T-cell (primary cell): ENCODE measurements at regions not wholly inside any gene's neighbourhood (a gene's known extent, or its start where the extent isn't known, plus 50 kb on each side); places are given as distances from the start of the nearest gene placed in this dataset.

Experiments used
- ATAC-seq, 4 experiments: fragments of 200-7000 bp in 3 of 4; fragments of 150-1000 bp in 1 of 4; cut with Tn5 transposase; replicated peaks in 1 of 4; 1 replicate in 3 of 4; 2 replicates in 1 of 4; pipeline ENCODE4 v1.10.0; 2021; ENCODE audit warnings: moderate library complexity in 3 of 4, mild to moderate bottlenecking in 2 of 4, moderate number of reproducible peaks in 1 of 4
- CTCF ChIA-PET, 2 donors: fragments of 300-600 bp; sonication (Branson Sonifier 250); formaldehyde crosslinking; loops; one replicate each; lab custom pipeline; 2022; ENCODE audit warnings: antibody characterized with exemption in 2 of 2; lab: Charles Lee
- POLR2A ChIA-PET, 2 donors: fragments of 300-600 bp; sonication (Branson Sonifier 250); formaldehyde crosslinking; loops; one replicate each; lab custom pipeline; 2022; ENCODE audit warnings: antibody characterized with exemption in 2 of 2; lab: Charles Lee
- DNase-seq, 35 experiments: peaks; one replicate each; pipeline versions ENCODE4 v3.0.0 to v3.0.0-alpha.2; 2013 to 2023
- H3K27ac ChIP-seq: one replicate; pipeline ENCODE4 v1.5.1; 2013; ENCODE audit warnings: low read length
- H3K27me3 ChIP-seq, 2 experiments: replicated peaks in 1 of 2; 1 replicate in 1 of 2; 2 replicates in 1 of 2; pipeline versions ENCODE4 v1.6.1 to v1.7.0; 2013; ENCODE audit warnings: low read length in 1 of 2, mixed read lengths in 1 of 2; ENCODE audit not compliant: control insufficient read depth in 2 of 2, insufficient read depth in 2 of 2; ENCODE audit errors: extremely low read depth in 1 of 2
- H3K36me3 ChIP-seq, 2 donors: 1 replicate in 1 of 2; 2 replicates in 1 of 2; pipeline versions ENCODE4 v1.6.1 to v1.7.0; 2013; ENCODE audit warnings: low read length in 1 of 2; ENCODE audit not compliant: control insufficient read depth in 2 of 2, insufficient read depth in 1 of 2; ENCODE audit errors: extremely low read depth in 1 of 2
- H3K4me1 ChIP-seq, 2 experiments: 1 replicate in 1 of 2; 2 replicates in 1 of 2; pipeline versions ENCODE4 v1.6.1 to v1.7.0; 2013; ENCODE audit warnings: low read length in 2 of 2, mixed read lengths in 1 of 2; ENCODE audit not compliant: insufficient read depth in 2 of 2, control insufficient read depth in 1 of 2; ENCODE audit errors: extremely low read depth in 1 of 2
- H3K4me3 ChIP-seq, 2 donors: 1 replicate in 1 of 2; 2 replicates in 1 of 2; pipeline versions ENCODE4 v1.5.1 to v1.7.0; 2013; ENCODE audit warnings: mild to moderate bottlenecking in 2 of 2, low read length in 1 of 2, moderate library complexity in 1 of 2; ENCODE audit not compliant: control insufficient read depth in 1 of 2; ENCODE audit errors: extremely low read depth in 1 of 2
- H3K9me3 ChIP-seq: 2 replicates; pipeline ENCODE4 v1.7.0; 2013
- H3K27ac Mint-ChIP-seq, 2 donors: one replicate each; pipeline ENCODE4 v1.8.0; 2020 to 2021; ENCODE audit warnings: mild to moderate bottlenecking in 2 of 2, mixed read lengths in 2 of 2
- H3K27me3 Mint-ChIP-seq, 2 donors: one replicate each; pipeline ENCODE4 v1.8.0; 2021 to 2022; ENCODE audit warnings: mixed read lengths in 2 of 2
- H3K36me3 Mint-ChIP-seq: one replicate; pipeline ENCODE4 v1.8.0; 2021; ENCODE audit warnings: mixed read lengths
- H3K4me1 Mint-ChIP-seq, 3 donors: one replicate each; pipeline ENCODE4 v1.8.0; 2020 to 2022; ENCODE audit warnings: mixed read lengths in 3 of 3, mild to moderate bottlenecking in 1 of 3
- H3K4me3 Mint-ChIP-seq, 3 donors: one replicate each; pipeline ENCODE4 v1.8.0; 2020 to 2022; ENCODE audit warnings: mild to moderate bottlenecking in 3 of 3, mixed read lengths in 3 of 3, moderate library complexity in 3 of 3
- H3K9me3 Mint-ChIP-seq, 3 donors: one replicate each; pipeline ENCODE4 v1.8.0; 2020 to 2022; ENCODE audit warnings: mixed read lengths in 3 of 3
- WGBS: methylation state at CpG from one replicate; pipeline ENCODE4 v1.1.5; 2013; ENCODE audit warnings: missing lambda C conversion rate; ENCODE audit not compliant: insufficient coverage; 5-methylcytosine and 5-hydroxymethylcytosine counted together

- H3K4me3 Mint-ChIP-seq = no peak overlapping the region
- peaks cover 0 to 9% (median 6%) of the 10 kb centered on the region in 3 donors for H3K9me3 Mint-ChIP-seq
- Histone ChIP-seq H3K36me3 (no peaks in the 10 kb centered on the region), H3K27ac (no peak overlapping the region), H3K27me3 (no peaks in the 10 kb centered on the region), H3K9me3 (no peaks in the 10 kb centered on the region), H3K4me3 (no peak overlapping the region), H3K4me1 (no peaks in the 10 kb centered on the region)
- 43% methylated on average over 2 of the region's 3 CpGs for WGBS
- H3K27me3 Mint-ChIP-seq = no peaks in the 10 kb centered on the region
- ATAC-seq = no peak
- no peaks in the 10 kb centered on the region for H3K36me3 Mint-ChIP-seq
- ChIA-PET POLR2A (no interaction called here), CTCF (no interaction called here)
- DNase-seq = no peak
- no peak overlapping the region for H3K27ac Mint-ChIP-seq
- H3K4me1 Mint-ChIP-seq = no peaks in the 10 kb centered on the region
These were observed 282.7 kb downstream of the DKK2 start for GRCh38 chr4:106753426-106753825.

DNA sequence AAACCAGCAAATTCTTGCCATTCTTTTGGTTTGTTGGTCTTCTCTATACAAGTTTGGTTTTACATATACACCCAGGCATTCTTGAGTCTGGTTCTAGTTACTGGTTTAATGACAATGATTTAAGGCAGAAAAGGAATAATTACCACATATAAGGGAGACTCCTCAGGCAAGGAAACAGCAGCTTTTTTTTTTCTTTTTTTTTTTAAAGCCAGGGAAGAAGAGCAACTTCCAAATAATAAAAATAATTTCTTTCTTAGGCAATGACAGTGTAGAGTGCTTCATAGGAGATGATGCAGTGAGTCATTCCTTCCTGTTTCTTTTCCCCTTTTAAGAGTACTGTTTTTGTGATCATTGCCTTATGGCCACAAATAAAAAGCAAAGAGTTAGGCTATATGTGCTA, 289.7 kb downstream of the DKK2 start:
- no peak for DNase-seq
- ATAC-seq = no peak
- CTCF ChIA-PET = no interaction called here

GRCh38 chr4:106738121-106738520, 298.0 kb downstream of the DKK2 start:
- DNase-seq (no peak), ATAC-seq (no peak)
- Mint-ChIP-seq H3K27ac (no peak overlapping the region), H3K36me3 (no peaks in the 10 kb centered on the region), H3K27me3 (no peaks in the 10 kb centered on the region), H3K9me3 (peaks cover 0 to 4% (median 3%) of the 10 kb centered on the region in 3 donors), H3K4me3 (no peak overlapping the region), H3K4me1 (no peaks in the 10 kb centered on the region)
- ChIA-PET POLR2A (no interaction called here), CTCF (no interaction called here)
- Histone ChIP-seq H3K9me3 (no peaks in the 10 kb centered on the region), H3K27ac (no peak overlapping the region), H3K4me3 (no peak overlapping the region), H3K27me3 (no peaks in the 10 kb centered on the region), H3K36me3 (no peaks in the 10 kb centered on the region), H3K4me1 (no peaks in the 10 kb centered on the region)
- WGBS = 71% methylated on average over 1 of the region's 5 CpGs

More for the DNA sequence above, 289.7 kb downstream of the DKK2 start:
- Histone ChIP-seq H3K4me3 (no peak overlapping the region), H3K4me1 (no peaks in the 10 kb centered on the region), H3K36me3 (no peaks in the 10 kb centered on the region), H3K27me3 (no peaks in the 10 kb centered on the region), H3K27ac (no peak overlapping the region), H3K9me3 (no peaks in the 10 kb centered on the region)
- Mint-ChIP-seq H3K36me3 (no peaks in the 10 kb centered on the region), H3K9me3 (peaks cover 0 to 5% (median 4%) of the 10 kb centered on the region in 3 donors), H3K4me1 (no peaks in the 10 kb centered on the region), H3K4me3 (no peak overlapping the region), H3K27ac (no peak overlapping the region), H3K27me3 (no peaks in the 10 kb centered on the region)
- POLR2A ChIA-PET = no interaction called here

- Mint-ChIP-seq H3K36me3 (no peaks in the 10 kb centered on the region), H3K27me3 (no peaks in the 10 kb centered on the region), H3K4me3 (no peak overlapping the region), H3K4me1 (no peaks in the 10 kb centered on the region), H3K27ac (no peak overlapping the region), H3K9me3 (peaks cover 0 to 4% (median 3%) of the 10 kb centered on the region in 3 donors)
- H3K9me3 ChIP-seq = no peaks in the 10 kb centered on the region
- H3K4me3 ChIP-seq = no peak overlapping the region
- ChIA-PET POLR2A (no interaction called here), CTCF (no interaction called here)
- no peaks in the 10 kb centered on the region for H3K36me3 ChIP-seq
- no peaks in the 10 kb centered on the region for H3K4me1 ChIP-seq
- ATAC-seq (no peak), DNase-seq (no peak)
- no CpG with 5 or more reads among the region's 1 CpG for WGBS
- H3K27me3 ChIP-seq = no peaks in the 10 kb centered on the region
- no peak overlapping the region for H3K27ac ChIP-seq
These were observed 317.6 kb downstream of the DKK2 start for GRCh38 chr4:106718548-106718947.

GRCh38 chr4:106717091-106717490, 319.0 kb downstream of the DKK2 start:
- POLR2A ChIA-PET = no interaction called here
- CTCF ChIA-PET = no interaction called here
- Mint-ChIP-seq H3K27me3 (no peaks in the 10 kb centered on the region), H3K4me1 (no peaks in the 10 kb centered on the region), H3K9me3 (peaks cover 0 to 4% (median 3%) of the 10 kb centered on the region in 3 donors), H3K36me3 (no peaks in the 10 kb centered on the region), H3K4me3 (no peak overlapping the region), H3K27ac (no peak overlapping the region)
- no peaks in the 10 kb centered on the region for H3K4me1 ChIP-seq
- H3K9me3 ChIP-seq = no peaks in the 10 kb centered on the region
- H3K27ac ChIP-seq = no peak overlapping the region
- H3K4me3 ChIP-seq = no peak overlapping the region
- H3K27me3 ChIP-seq = no peaks in the 10 kb centered on the region
- DNase-seq = no peak
- no CpG with 5 or more reads among the region's 4 CpGs for WGBS
- H3K36me3 ChIP-seq = no peaks in the 10 kb centered on the region
- ATAC-seq = no peak

DNA sequence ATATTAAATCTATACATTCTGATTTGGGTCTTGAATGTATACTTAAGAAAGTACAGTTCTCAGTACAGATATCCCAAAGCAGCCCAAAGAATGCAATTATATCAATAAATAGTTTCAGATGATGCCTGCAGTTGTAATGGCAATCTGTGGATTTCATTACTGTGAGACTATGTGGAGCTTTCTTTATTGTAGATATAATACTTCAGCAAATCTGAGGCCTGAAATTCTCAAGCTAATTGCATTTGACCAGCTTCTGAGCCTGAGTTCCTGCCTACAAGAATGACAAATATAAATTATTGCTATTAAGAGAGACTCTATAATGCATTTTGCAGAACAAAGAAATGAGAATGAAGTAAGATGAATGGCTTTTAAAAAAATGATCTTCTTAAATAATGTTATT, 320.3 kb downstream of the DKK2 start:
- no peak for DNase-seq
- Mint-ChIP-seq H3K4me1 (no peaks in the 10 kb centered on the region), H3K36me3 (no peaks in the 10 kb centered on the region), H3K4me3 (no peak overlapping the region), H3K9me3 (peaks cover 0 to 4% (median 3%) of the 10 kb centered on the region in 3 donors), H3K27me3 (no peaks in the 10 kb centered on the region), H3K27ac (no peak overlapping the region)
- ChIA-PET CTCF (no interaction called here), POLR2A (no interaction called here)
- no peak overlapping the region for H3K27ac ChIP-seq
- no peaks in the 10 kb centered on the region for H3K27me3 ChIP-seq
- no peak overlapping the region for H3K4me3 ChIP-seq
- no peaks in the 10 kb centered on the region for H3K9me3 ChIP-seq
- no peaks in the 10 kb centered on the region for H3K4me1 ChIP-seq
- H3K36me3 ChIP-seq = no peaks in the 10 kb centered on the region
- no peak for ATAC-seq

DNA sequence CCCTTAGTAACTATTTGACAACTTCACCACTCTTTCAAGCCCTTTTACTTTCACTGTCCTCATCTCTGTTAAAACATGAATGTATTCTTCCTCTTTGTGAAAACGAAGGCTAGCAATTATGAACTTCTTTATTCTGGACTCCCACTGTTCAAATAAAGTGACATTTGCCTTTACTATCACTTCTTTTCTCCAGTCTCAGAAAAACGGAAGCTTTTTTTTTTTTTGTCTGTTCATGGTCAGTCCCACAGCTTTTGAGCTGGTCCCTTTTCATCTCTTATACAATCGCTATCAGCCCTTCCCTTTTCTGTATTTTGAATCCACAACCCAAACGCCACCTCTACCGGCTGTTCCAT, 327.7 kb downstream of the DKK2 start:
- Histone ChIP-seq H3K4me3 (no peak overlapping the region), H3K9me3 (no peaks in the 10 kb centered on the region), H3K4me1 (no peaks in the 10 kb centered on the region), H3K27ac (no peak overlapping the region), H3K27me3 (no peaks in the 10 kb centered on the region), H3K36me3 (no peaks in the 10 kb centered on the region)
- DNase-seq = no peak
- WGBS = 18% methylated on average over 2 of the region's 5 CpGs
- peaks cover 0 to 7% (median 3%) of the 10 kb centered on the region in 3 donors for H3K9me3 Mint-ChIP-seq
- ChIA-PET POLR2A (interaction anchor here in 1 of 2 donors (0.6 kb wide), 1 partner anchor 392 kb away, joined by 4 read pairs; the partner anchor contains the start of genes AIMP1 and TBCK), CTCF (no interaction called here)
- no peaks in the 10 kb centered on the region for H3K4me1 Mint-ChIP-seq
- H3K27ac Mint-ChIP-seq = no peak overlapping the region
- no peak for ATAC-seq
- no peaks in the 10 kb centered on the region for H3K27me3 Mint-ChIP-seq
- no peaks in the 10 kb centered on the region for H3K36me3 Mint-ChIP-seq
- H3K4me3 Mint-ChIP-seq = no peak overlapping the region
